ENCODE measurements at regions not wholly inside any gene's neighbourhood (a gene's known extent, or its start where the extent isn't known, plus 50 kb on each side); places are given as distances from the start of the nearest gene placed in this dataset.

GRCh38 chr15:70156671-70157271 is 59.1 kb upstream of the TLE3 start:
- TF ChIP-seq CTCF (IDR thresholded peaks at IDR 0.05; ENCODE audit: insufficient read depth, low read length), result no peak
- TF ChIP-seq POLR2AphosphoS5 (IDR thresholded peaks at IDR 0.05; ENCODE audit: low read depth), result no peak
- no peak for TF ChIP-seq REST (IDR thresholded peaks at IDR 0.05; ENCODE audit: insufficient replicate concordance, low read depth)
- no peak for TF ChIP-seq GABPA (IDR thresholded peaks at IDR 0.05; ENCODE audit: low read depth)
- no peak for TF ChIP-seq SPI1 (IDR thresholded peaks at IDR 0.05; ENCODE audit: borderline replicate concordance, low read depth)
